CD4-positive, alpha-beta T cell treated with Interleukin-6 at 100 ng/mL for 8 hours (primary cell): ENCODE measurements at regions not wholly inside any gene's neighbourhood (a gene's known extent, or its start where the extent isn't known, plus 50 kb on each side); places are given as distances from the start of the nearest gene placed in this dataset.
"Not testable (repeated sequence)": the region's sequence is repeated elsewhere in the genome, so short reads cannot be mapped to it uniquely, and the experiment has no call there.

ENCODE experiments used
- DNase-seq: peaks from one replicate; pipeline ENCODE4 v3.0.0-alpha.2; 2020; ENCODE audit warnings: mixed read lengths, low spot score

DNA sequence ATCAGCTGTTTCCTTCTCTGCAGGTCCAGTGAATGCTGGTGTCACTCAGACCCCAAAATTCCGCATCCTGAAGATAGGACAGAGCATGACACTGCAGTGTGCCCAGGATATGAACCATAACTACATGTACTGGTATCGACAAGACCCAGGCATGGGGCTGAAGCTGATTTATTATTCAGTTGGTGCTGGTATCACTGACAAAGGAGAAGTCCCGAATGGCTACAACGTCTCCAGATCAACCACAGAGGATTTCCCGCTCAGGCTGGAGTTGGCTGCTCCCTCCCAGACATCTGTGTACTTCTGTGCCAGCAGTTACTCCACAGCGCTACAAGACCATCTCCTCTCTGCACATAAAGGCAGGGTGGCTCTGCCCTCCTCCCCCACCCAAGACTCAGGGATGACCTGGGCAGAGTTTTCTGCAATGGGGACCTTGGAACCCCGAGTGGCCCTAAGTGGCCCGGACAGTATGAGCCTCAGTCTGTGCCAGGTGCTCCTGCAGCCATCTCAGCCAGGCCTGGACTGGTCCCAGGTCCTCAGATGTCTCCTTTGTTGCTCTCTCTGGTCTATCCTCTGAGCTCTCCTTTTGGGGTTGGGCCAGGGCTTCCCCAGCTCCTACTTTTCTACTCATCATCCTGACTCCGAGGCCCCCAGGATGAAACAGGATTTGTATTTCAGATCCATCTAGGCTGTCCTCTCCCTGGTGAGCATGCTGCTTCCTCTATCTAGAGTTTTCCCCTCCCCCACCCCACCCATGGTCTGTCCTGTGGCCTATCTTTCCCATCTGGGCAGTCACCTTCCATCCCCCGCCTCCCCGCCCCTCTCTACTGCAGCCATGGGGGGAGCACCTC lies 212.1 kb upstream of the PRSS58 start:
- DNase-seq: no peak

DNA sequence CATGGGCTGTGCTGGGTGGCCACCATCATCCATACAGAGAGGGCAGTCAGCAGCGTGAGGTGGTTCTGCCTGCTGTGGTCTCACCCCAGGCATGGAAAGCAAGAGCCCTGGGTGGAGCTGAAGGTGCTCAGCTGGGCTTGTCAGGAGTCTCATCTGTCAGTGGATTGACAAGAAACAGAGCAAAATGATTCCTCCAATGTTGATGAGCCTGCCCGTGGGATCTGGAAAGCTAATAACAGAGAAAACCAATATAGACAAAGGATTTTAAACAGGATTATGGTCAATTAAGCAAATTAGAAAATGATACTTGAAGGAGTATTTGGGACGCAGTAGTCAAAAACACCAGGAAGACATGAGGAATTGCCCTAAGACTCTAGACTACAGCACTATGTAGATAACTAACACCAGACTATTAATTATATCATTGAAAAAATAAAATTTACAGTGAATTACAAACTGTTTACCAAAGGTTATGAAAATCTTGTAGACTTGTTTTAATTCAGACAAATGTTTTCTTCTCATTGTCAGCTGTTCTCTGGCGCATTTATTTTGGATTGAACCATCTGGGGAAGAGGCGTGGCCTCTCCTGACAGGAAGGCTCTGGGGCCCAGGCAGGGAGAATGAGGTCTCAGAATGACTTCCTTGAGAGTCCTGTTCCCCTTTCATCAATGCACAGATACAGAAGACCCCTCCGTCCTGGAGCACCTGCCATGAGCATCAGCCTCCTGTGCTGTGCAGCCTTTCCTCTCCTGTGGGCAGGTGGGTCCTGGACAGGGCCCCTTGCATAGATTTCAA lies 211.2 kb upstream of the PRSS58 start:
- no peak for DNase-seq

DNA sequence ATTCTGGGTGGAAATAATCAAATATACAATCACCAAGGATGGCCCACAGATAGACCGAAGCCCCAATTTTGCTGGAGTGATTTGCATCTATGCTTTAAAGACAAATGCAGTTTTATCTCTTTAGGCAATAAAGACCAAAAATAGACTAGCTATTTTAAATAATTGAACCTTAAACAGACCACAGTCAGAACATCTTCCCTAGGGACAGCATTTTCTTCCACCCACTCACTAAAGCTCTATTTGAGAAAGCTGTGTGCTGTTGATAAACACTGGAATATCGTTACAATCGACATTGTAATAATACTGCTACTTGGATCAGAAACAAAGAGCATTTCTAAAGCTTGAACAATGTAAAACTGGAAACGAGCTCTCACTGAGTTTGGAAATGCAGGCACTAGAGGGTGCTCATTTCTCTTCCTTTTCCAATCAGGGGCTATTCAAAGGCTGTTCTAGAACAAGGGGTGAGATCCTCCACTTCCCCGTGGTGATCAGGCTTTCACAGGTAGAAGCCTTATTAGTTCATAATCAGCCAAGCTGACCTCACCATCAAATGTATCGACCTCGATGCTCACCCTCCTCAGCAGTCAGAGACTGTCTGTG lies 209.3 kb upstream of the PRSS58 start:
- not testable (repeated sequence) for DNase-seq

DNA sequence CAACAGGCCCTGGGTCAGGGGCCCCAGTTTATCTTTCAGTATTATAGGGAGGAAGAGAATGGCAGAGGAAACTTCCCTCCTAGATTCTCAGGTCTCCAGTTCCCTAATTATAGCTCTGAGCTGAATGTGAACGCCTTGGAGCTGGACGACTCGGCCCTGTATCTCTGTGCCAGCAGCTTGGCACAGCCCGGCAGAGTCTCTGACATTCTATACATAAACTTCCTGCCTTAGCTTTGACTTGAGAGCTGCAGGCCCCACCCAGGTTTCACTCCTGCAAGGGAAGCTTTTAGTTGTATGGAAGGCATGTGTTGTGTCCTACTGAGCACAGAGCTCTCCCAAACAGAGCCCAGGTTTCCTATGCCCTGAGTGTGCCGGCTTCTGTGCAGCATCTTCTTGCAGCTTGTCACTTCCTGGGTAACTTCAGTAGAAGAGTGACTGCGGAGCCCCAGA lies 205.6 kb upstream of the PRSS58 start:
- DNase-seq: peak; percentile 31

DNA sequence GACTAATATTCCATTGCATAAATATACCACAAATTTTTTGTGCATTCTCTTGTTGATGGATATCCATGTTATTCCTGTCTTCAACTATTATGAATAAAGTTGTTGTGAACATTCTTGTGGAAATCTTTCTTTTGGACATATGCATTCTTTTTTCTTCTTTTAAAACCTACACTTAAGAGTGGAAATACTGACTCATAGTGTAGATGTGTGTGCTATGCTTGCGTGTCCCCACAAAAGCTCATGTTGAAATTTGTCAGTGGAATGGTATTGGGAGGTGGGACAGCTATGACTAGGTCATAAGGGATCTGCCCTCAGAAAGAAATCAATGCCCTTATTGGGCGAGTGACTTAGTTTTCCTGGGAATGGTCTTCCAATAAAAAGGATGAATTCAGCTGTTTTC lies 203.6 kb upstream of the PRSS58 start:
- DNase-seq: no peak

DNA sequence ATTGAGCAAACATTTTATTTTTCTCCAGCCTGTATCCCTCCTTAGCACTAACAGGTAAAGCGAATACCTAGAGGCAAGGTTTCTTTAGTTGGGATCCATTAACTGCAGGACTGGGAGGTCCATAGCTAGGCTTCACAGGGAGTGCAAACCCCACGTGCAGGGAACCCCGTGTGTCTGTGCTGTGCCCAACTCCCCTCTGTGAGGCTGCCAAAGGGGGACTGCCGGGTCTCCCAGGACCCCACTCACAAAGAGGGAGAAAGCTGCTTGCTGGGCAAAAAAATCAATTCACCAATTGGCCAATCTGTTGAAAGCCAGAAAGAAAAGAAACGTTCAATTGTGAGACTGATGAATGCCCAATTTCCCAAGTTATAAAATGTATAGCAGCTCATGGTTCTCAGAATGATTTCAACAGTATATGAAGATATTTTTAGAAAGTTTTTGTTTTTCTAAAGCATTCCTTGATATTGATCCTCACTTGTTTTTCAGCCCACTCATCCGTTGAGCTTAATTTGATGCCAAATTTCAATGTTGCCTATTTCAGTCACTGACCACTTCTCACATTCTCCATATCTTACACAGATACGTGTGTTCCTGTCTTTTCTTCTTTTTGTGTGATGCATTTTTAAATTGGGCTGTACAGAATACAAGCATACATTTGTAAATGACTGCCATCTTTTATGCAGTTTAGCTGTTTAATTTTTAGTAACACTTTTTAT lies 202.7 kb upstream of the PRSS58 start:
- DNase-seq: no peak

DNA sequence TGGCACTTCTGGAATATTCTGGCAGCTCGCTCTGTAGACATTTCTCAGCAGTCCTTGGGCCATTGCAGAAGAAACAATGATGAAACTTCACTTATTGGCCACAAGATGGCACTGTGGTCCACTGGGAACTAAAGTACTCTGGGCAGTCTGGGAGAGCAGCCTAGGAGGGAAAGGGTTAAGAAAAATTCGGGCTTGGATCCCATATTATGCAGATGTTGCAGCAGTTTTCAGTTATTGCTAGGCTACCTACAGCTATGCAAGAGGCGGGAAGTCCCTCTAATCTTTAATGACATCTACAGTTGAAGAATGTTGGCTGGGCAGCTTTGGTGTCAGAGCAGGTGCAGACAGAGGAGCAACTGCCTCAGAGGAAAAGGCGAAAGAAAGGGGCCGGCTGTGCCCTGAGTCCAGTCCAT lies 201.7 kb upstream of the PRSS58 start:
- peak; percentile 46 for DNase-seq

DNA sequence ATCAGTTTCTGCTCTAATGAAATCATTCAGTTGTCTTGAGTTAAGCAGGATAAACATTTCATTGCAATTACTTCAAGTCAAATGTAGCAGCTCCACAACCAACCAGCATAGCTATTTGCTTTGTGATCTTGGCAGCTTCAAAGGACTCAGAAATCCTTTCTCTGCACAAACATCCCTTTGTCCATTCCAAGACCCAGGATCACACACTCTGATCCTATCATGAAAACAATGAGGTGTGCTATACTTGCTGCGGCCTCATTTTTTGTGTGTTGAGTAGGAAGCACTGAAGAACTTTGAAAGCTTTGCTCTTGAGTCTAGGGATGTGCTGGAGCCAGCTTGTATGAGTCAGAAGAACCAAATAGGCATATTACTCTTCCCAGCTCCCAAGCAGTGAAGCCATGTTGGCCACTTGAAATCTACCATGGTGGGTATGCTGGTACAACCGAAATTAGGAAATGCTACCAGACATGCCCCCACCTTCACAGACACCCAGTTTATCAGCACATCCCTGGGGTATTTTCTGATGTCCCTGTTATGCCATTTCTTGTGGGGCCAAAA lies 199.4 kb upstream of the PRSS58 start:
- DNase-seq: no peak

DNA sequence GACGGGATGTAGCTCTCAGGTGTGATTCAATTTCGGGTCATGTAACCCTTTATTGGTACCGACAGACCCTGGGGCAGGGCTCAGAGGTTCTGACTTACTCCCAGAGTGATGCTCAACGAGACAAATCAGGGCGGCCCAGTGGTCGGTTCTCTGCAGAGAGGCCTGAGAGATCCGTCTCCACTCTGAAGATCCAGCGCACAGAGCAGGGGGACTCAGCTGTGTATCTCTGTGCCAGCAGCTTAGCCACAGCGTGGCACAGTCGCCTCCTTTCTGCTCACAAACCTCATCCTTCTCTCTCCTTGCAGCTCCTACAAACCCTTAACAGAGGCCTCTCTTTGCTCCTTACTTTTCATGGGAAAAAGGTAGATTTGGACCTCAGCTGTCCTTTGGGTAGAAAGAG lies 197.5 kb upstream of the PRSS58 start:
- no peak for DNase-seq

DNA sequence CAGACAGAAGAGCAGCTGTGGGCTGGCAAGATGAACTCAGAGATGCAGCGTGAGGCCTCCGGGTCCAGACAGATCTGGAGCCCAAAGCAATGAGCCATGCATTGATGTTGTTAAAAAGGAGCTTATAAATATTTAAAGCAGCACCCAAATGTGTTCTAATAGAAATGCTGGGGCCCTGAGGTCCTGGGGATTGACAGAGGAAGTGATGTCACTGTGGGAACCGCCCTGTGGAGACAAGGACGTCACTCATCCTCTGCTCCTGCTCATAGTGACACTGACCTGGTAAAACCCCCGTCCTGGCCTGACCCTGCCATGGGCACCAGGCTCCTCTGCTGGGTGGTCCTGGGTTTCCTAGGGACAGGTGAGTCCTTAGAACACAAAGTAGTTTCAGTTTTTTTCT lies 197.0 kb upstream of the PRSS58 start:
- DNase-seq: peak; percentile 29

DNA sequence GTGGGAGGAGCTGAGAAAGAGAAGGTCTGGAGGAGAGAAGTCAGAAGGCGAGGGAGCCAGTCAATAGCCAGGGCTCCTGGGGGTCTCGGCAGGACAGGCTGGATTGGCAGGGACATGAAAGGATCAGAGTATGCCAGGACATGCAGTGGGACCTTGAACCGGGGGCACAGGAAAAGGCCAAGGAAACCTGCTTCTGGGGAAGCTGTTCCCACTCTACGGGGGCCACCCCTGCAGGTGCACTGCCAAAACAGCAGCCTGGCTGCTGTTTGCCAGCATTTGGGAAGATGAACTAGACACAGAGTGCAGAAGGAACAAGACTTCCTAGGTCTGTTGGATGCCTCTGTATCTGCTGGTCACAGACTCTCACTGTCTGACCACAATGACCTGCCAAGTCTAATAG lies 194.9 kb upstream of the PRSS58 start:
- DNase-seq: no peak

DNA sequence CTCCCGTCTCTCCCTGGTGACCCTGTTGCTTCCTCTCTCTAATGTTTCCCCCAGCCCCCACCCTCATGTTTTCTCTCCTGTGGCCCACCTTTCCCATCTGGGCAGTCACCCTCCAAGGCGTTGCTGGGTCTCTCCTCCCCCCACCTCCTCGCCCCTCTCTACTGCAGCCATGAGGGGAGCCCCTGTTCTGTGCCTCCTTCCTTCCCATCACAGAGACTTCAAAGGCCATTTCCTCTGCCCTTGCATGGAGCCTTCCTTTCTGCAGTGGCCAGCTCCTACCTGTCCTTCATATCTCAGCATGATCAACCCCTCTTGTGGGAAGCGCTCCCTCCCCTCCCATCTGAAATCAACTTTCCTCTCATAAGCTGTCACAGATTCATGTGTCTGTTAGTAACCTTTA lies 194.0 kb upstream of the PRSS58 start:
- no peak for DNase-seq

DNA sequence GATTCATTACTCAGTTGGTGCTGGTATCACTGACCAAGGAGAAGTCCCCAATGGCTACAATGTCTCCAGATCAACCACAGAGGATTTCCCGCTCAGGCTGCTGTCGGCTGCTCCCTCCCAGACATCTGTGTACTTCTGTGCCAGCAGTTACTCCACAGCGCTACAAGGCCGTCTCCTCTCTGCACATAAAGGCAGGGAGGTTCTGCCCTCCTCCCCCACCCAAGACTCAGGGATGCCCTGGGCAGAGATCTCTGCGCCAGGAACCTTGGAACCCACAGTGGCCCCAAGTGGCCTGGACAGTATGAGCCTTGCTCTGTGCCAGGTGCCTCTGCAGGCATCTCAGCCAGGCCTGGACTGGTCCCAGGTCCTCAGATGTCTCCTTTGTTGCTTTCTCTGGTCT lies 193.4 kb upstream of the PRSS58 start:
- no peak for DNase-seq

DNA sequence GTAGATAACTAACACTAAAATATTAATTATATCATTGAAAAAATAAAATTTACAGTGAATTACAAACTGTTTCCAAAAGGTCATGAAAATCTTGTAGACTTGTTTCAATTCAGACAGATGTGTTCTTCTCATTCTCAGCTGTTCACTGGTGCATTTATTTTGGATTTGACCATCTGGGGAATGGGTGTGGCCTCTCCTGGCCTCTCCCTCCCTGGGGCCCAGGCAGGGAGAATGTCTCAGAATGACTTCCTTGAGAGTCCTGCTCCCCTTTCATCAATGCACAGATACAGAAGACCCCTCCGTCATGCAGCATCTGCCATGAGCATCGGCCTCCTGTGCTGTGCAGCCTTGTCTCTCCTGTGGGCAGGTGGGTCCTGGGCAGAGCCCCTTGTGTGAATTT lies 192.8 kb upstream of the PRSS58 start:
- DNase-seq: no peak

DNA sequence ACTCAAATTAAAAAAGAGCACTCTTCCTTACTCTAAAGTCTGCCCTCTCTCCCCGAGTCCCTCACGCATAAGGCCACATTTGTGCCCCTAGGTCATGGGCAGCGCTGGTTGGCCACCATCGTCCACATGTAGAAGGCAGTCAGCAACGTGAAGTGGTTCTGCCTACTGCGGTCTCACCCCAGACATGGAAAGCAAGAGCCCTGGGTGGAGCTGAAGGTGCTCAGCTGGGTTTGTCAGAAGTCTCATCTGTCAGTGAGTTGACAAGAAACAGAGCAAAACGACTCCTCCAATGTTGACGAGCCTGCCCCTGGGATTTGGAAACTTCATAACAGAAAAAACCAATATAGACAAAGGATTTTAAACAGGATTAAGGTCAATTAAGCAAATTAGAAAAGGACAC lies 192.3 kb upstream of the PRSS58 start:
- DNase-seq: no peak

DNA sequence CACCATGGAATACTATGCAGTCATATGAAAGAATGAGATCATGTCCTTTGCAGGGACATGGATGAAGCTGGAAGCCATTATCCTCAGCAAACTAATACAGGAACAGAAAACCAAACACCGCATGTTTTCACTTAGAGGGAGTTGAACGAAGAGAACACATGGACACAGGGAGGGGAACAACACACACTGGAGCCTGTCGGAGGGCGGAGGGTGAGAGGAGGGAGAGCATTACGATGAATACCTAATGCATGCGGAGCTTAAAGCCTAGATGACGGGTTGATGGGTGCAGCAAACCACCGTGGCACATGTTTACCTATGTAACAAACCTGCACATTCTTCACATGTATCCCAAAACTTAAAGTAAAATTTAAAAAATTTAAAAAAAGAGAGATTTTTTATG lies 191.0 kb upstream of the PRSS58 start:
- DNase-seq: not testable (repeated sequence)

DNA sequence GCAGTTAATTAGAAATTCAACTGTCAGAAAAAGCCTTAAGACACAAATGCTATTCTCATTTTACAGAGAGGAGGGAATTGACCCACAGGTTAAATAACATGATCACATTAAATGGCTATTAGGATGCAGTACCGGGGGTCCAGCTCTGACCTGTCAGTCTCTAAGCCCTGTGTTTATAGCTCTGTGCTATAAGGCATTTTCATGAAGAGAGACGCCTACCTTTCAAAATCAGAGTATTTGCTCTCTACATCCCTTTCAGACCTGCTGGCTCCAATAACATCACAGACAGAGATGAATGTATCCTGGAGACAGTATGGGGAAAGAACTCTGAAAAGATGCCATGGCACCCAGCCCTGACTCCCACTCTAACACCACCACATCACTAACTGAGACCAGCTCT lies 189.9 kb upstream of the PRSS58 start:
- DNase-seq: no peak

DNA sequence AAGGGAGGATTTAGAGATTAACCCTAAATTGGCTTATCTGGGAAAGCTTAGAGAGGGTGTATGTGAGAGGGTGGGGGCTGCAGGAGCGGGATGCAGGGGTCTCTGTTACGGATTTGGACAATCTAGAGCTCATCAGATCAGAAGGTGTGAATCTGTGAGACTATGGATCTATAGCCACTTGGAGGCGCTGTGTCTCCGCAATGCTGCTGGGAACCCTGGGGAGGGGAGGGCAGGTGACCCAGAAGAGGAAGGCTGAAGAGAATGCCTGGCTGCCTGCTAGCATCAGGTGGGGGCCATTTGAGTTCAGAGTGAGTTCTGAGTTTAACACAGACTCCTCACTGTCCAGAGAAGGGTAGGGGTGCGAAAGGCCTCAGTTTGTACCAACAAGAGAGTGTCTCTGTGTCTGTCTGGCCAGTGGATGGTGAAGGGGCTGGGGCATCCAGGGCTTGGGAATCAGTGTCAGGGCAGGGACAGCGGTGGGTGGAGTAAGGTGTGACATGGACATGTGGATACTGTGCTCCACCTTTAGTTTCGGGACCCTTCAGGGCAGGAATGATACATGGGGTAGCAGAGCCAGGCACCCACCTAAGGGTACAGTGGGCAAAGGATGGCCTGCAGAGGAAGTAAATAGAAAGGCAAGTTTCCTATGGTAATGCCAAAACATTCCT lies 187.3 kb upstream of the PRSS58 start:
- peak; percentile 29 for DNase-seq

DNA sequence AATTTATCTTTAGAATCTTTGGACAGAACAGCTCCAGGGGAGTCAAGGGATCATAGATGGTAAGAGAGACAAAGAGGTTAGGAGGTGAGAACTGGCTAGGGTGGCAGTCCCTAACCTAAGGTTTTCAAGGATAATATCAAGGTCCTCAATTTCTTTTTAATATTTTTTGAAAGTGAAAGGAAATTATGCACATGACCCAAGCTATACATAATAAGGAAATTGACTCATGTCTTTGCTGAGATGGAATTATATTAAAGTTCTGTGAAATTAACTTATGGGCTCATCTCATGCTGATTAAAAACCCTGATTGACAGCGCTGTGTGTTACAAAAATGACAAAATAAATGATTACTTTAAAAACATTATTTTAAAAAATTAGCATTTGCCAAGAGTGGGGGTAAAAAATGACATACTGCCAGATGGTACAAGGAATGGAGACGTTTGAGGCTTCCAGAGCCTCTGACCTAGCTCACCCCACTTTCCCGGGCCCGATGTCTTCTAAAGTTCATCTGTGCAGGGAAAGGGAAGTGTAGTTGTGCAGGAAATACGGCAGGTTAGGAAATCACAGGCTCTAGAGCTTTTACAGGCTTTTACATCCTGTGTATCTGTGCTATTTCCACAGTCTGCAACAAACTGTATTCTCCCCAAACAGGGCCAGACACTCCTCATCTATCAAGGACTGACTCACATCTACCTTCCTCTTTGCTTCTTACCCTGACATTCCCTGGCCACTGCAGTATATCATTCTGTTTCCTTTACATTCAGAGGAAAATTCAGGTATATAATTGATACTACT lies 185.6 kb upstream of the PRSS58 start:
- no peak for DNase-seq

DNA sequence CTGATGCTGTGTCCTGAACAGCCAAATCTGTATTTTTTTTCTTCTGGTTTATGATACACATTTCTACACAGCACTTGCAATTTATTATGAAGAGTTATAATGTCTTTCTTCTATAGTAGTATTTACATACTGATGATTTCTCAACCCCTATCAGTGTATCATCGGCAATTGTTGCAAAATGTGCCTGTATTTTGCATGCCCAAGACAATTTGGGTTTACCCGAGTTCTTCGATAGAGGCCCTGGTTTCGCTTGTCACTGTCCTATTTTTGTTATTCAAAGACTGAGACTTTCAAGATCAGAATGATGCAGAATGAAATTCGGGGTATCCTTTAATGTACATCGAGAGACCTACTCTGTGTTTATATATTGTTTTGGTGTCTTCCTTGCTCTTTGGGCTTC lies 184.5 kb upstream of the PRSS58 start:
- DNase-seq: no peak
